ENCODE measurements at regions not wholly inside any gene's neighbourhood (a gene's known extent, or its start where the extent isn't known, plus 50 kb on each side); places are given as distances from the start of the nearest gene placed in this dataset.

- H3K4me1 ChIP-seq (ENCODE audit: insufficient read depth, poor library complexity, severe bottlenecking) = no peaks in the 10 kb centered on the region
- TF ChIP-seq, protein P1, sequence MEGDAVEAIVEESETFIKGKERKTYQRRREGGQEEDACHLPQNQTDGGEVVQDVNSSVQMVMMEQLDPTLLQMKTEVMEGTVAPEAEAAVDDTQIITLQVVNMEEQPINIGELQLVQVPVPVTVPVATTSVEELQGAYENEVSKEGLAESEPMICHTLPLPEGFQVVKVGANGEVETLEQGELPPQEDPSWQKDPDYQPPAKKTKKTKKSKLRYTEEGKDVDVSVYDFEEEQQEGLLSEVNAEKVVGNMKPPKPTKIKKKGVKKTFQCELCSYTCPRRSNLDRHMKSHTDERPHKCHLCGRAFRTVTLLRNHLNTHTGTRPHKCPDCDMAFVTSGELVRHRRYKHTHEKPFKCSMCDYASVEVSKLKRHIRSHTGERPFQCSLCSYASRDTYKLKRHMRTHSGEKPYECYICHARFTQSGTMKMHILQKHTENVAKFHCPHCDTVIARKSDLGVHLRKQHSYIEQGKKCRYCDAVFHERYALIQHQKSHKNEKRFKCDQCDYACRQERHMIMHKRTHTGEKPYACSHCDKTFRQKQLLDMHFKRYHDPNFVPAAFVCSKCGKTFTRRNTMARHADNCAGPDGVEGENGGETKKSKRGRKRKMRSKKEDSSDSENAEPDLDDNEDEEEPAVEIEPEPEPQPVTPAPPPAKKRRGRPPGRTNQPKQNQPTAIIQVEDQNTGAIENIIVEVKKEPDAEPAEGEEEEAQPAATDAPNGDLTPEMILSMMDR (IDR thresholded peaks at IDR 0.05; ENCODE audit: poor library complexity, severe bottlenecking) = no peak
- H3K36me3 ChIP-seq (ENCODE audit: low read depth) = no peaks in the 10 kb centered on the region
- no peak overlapping the region for H3K4me3 ChIP-seq (ENCODE audit: severe bottlenecking)
- no peak overlapping the region for H3K27ac ChIP-seq (ENCODE audit: poor library complexity, severe bottlenecking)
- DNase-seq (ENCODE audit: low spot score) (no peak), ATAC-seq (ENCODE audit: low read depth) (no peak)
- H3K9me3 ChIP-seq (ENCODE audit: severe bottlenecking) = no peaks in the 10 kb centered on the region
- no peaks in the 10 kb centered on the region for H3K27me3 ChIP-seq (ENCODE audit: insufficient read depth, poor library complexity, severe bottlenecking)
Measured at GRCh38 chr2:128538396-128538795, 219.7 kb upstream of the HS6ST1 start.

DNA sequence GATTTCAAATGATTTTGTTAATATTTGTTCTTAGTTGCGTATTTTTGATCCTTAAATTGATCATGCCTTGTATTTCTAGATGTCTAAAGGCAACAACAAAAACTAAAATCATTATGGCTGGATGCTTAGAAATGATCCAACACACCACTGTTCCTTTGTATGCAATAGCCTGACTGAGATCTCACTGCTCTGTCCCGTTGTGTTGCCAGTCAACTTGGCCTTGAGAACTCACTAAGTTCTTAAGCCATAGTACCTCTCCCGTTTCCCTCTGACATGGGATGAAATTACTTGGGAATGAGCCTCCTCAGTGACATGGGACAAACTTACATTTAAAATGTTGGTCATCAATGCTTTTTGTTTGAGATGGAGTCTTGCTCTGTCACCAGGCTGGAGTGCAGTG is 222.0 kb upstream of the HS6ST1 start:
- Histone ChIP-seq H3K9me3 (ENCODE audit: severe bottlenecking) (no peaks in the 10 kb centered on the region), H3K27me3 (ENCODE audit: insufficient read depth, poor library complexity, severe bottlenecking) (no peaks in the 10 kb centered on the region), H3K4me3 (ENCODE audit: severe bottlenecking) (no peak overlapping the region), H3K27ac (ENCODE audit: poor library complexity, severe bottlenecking) (no peak overlapping the region), H3K36me3 (ENCODE audit: low read depth) (no peaks in the 10 kb centered on the region), H3K4me1 (ENCODE audit: insufficient read depth, poor library complexity, severe bottlenecking) (no peaks in the 10 kb centered on the region)
- ATAC-seq (ENCODE audit: low read depth) = no peak
- no peak for DNase-seq (ENCODE audit: low spot score)
- TF ChIP-seq, protein P1 (IDR thresholded peaks at IDR 0.05; ENCODE audit: poor library complexity, severe bottlenecking) = no peak

DNA sequence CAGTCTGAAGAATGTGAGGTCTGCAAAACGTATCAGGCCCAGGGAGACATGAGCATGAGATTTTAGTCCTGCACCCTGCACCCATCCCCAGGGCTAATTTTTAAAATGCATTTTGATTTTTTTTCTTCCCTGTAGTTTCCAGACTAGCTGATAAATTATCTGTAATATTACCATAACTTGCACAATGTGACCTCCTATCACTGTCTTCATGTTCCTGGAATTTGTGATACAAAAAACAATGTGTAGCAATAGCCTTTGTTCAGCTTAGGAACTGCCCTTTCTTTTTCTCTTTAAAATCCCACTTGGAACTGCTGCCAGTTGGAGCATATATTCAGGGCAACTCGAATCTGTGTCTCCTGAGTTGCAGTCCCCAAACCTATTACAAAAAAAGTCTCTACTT is 222.8 kb upstream of the HS6ST1 start:
- no peaks in the 10 kb centered on the region for H3K36me3 ChIP-seq (ENCODE audit: low read depth)
- no peak for ATAC-seq (ENCODE audit: low read depth)

DNA sequence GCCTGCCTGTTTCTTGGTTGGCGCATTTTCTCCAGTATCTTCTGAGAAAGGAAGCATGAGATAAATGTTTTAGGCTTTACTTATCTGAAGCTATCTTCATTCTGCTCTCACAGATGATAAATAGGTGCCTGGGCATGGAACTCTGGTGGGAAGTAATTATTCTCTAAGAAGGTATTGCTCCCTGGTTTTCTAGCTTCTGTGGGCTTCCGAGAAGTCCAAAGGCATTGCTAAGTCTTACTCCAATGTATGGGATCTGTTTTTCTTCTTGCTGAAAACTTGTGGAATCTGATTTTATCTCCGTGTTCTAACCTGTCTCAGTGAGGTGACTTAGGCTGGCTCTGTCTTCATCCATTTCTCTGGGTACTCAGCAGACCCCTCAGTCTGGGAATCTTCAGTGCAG is 224.4 kb upstream of the HS6ST1 start:
- no peaks in the 10 kb centered on the region for H3K36me3 ChIP-seq (ENCODE audit: low read depth)
- no peak overlapping the region for H3K27ac ChIP-seq (ENCODE audit: poor library complexity, severe bottlenecking)
- ATAC-seq (ENCODE audit: low read depth) = no peak
- DNase-seq (ENCODE audit: low spot score) = no peak
- no peak overlapping the region for H3K4me3 ChIP-seq (ENCODE audit: severe bottlenecking)
- TF ChIP-seq, protein P1 (IDR thresholded peaks at IDR 0.05; ENCODE audit: poor library complexity, severe bottlenecking) = no peak
- no peaks in the 10 kb centered on the region for H3K9me3 ChIP-seq (ENCODE audit: severe bottlenecking)
- no peaks in the 10 kb centered on the region for H3K27me3 ChIP-seq (ENCODE audit: insufficient read depth, poor library complexity, severe bottlenecking)
- H3K4me1 ChIP-seq (ENCODE audit: insufficient read depth, poor library complexity, severe bottlenecking) = no peaks in the 10 kb centered on the region

More for the DNA sequence above, 222.8 kb upstream of the HS6ST1 start:
- Histone ChIP-seq H3K9me3 (ENCODE audit: severe bottlenecking) (no peaks in the 10 kb centered on the region), H3K27me3 (ENCODE audit: insufficient read depth, poor library complexity, severe bottlenecking) (no peaks in the 10 kb centered on the region), H3K4me3 (ENCODE audit: severe bottlenecking) (no peak overlapping the region), H3K4me1 (ENCODE audit: insufficient read depth, poor library complexity, severe bottlenecking) (no peaks in the 10 kb centered on the region), H3K27ac (ENCODE audit: poor library complexity, severe bottlenecking) (no peak overlapping the region)
- TF ChIP-seq, protein P1 (IDR thresholded peaks at IDR 0.05; ENCODE audit: poor library complexity, severe bottlenecking) = no peak
- DNase-seq (ENCODE audit: low spot score) = no peak

- Histone ChIP-seq H3K4me3 (ENCODE audit: severe bottlenecking) (no peak overlapping the region), H3K4me1 (ENCODE audit: insufficient read depth, poor library complexity, severe bottlenecking) (no peaks in the 10 kb centered on the region), H3K27ac (ENCODE audit: poor library complexity, severe bottlenecking) (no peak overlapping the region), H3K27me3 (ENCODE audit: insufficient read depth, poor library complexity, severe bottlenecking) (no peaks in the 10 kb centered on the region), H3K36me3 (ENCODE audit: low read depth) (no peaks in the 10 kb centered on the region), H3K9me3 (ENCODE audit: severe bottlenecking) (no peaks in the 10 kb centered on the region)
- DNase-seq (ENCODE audit: low spot score) = no peak
- no peak for ATAC-seq (ENCODE audit: low read depth)
- TF ChIP-seq, protein P1 (IDR thresholded peaks at IDR 0.05; ENCODE audit: poor library complexity, severe bottlenecking) = no peak
Measured at GRCh38 chr2:128543646-128544045, 225.0 kb upstream of the HS6ST1 start.
